Nephron (organoid): ENCODE measurements at regions not wholly inside any gene's neighbourhood (a gene's known extent, or its start where the extent isn't known, plus 50 kb on each side); places are given as distances from the start of the nearest gene placed in this dataset.
"Not testable (repeated sequence)": the region's sequence is repeated elsewhere in the genome, so short reads cannot be mapped to it uniquely, and the experiment has no call there.

Experiments
- H3K27ac Mint-ChIP-seq, 3 experiments: 2 replicates each; pipeline ENCODE4 v1.8.0; 2020; ENCODE audit warnings: mixed read lengths in 3 of 3, mild to moderate bottlenecking in 2 of 3, moderate library complexity in 1 of 3
- H3K27me3 Mint-ChIP-seq: 2 replicates; pipeline ENCODE4 v1.8.0; 2021; ENCODE audit warnings: low read depth, mild to moderate bottlenecking, moderate library complexity, mixed read lengths
- H3K36me3 Mint-ChIP-seq: 2 replicates; pipeline ENCODE4 v1.8.0; 2020; ENCODE audit warnings: low read depth, mixed read lengths
- H3K4me1 Mint-ChIP-seq: 2 replicates; pipeline ENCODE4 v1.8.0; 2020; ENCODE audit warnings: mixed read lengths
- H3K4me3 Mint-ChIP-seq, 3 experiments: 2 replicates each; pipeline ENCODE4 v1.8.0; 2020; ENCODE audit warnings: mild to moderate bottlenecking in 3 of 3, mixed read lengths in 3 of 3, moderate library complexity in 2 of 3
- H3K9me3 Mint-ChIP-seq: 2 replicates; pipeline ENCODE4 v1.8.0; 2020; ENCODE audit warnings: mixed read lengths
- TF ChIP-seq, protein P1 (sequence below), 3 experiments: fragments of 200-600 bp; sonication (generic); IDR thresholded peaks; one replicate each; pipeline ENCODE4 v1.5.0; 2021; ENCODE audit warnings: antibody characterized with exemption in 3 of 3; ENCODE audit not compliant: unreplicated experiment in 3 of 3

DNA sequence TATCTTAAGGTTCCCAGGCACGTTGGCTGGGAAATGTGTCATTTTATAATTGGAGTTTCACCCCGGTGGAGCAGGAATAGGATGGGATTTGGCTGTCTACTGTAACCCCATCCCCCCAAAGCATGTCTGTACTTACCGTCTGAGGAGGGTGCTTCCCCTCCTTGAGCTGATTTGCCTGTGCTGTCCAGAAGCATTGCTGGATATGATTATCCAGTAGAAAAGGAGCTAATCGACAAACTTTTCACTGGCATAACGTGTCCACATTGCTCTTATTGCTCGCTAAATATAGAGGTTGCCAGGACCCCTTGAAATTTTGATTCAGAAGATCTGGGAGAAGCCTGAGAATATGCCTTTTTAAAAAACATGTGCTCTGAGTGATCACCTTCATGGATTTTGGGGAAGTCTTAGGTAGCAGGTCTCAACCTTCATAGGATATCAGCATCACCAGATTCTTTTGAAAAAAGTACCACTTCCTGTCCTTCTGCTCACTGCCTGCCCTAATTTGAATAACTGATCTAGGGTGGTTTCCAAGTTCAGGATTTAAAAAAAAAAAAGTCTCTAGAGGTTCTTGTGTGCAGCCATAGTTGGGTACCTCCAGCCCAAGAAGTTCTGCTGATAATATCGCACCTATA is 80.4 kb upstream of the KCNA1 start:
- Mint-ChIP-seq H3K4me1 (peaks cover 17% of the 10 kb centered on the region), H3K9me3 (no peaks in the 10 kb centered on the region), H3K27ac (no peak overlapping the region), H3K36me3 (no peaks in the 10 kb centered on the region), H3K4me3 (no peak overlapping the region), H3K27me3 (peaks cover 51% of the 10 kb centered on the region)
- TF ChIP-seq, protein P1, sequence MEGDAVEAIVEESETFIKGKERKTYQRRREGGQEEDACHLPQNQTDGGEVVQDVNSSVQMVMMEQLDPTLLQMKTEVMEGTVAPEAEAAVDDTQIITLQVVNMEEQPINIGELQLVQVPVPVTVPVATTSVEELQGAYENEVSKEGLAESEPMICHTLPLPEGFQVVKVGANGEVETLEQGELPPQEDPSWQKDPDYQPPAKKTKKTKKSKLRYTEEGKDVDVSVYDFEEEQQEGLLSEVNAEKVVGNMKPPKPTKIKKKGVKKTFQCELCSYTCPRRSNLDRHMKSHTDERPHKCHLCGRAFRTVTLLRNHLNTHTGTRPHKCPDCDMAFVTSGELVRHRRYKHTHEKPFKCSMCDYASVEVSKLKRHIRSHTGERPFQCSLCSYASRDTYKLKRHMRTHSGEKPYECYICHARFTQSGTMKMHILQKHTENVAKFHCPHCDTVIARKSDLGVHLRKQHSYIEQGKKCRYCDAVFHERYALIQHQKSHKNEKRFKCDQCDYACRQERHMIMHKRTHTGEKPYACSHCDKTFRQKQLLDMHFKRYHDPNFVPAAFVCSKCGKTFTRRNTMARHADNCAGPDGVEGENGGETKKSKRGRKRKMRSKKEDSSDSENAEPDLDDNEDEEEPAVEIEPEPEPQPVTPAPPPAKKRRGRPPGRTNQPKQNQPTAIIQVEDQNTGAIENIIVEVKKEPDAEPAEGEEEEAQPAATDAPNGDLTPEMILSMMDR (IDR thresholded peaks at IDR 0.05; ENCODE audit: unreplicated experiment in 3 of 3): no peak

DNA sequence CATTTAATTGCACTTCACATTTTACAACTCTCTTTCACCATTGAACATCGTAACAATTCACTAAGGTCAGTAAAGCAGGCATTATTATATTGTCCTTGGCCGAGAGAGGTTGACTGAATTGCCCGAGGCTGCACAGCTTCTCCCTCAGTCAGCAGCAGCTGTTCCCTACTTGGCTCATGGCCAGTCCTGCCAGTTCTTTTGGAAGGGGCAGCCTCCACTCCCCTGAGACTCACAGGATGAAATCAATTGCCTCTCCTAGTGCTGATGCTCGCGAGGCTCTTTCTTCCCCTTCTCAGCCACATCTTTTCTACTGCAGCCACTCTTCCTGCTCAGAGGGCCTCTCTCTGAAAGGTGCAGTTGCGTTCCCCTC is 79.9 kb upstream of the KCNA1 start:
- Mint-ChIP-seq H3K9me3 (no peaks in the 10 kb centered on the region), H3K27me3 (peaks cover 49% of the 10 kb centered on the region), H3K4me1 (peaks cover 17% of the 10 kb centered on the region), H3K27ac (peak overlapping the region in 1 of 3 experiments; percentile 41), H3K36me3 (no peaks in the 10 kb centered on the region), H3K4me3 (no peak overlapping the region)
- TF ChIP-seq, protein P1 (IDR thresholded peaks at IDR 0.05; ENCODE audit: unreplicated experiment in 3 of 3): no peak

DNA sequence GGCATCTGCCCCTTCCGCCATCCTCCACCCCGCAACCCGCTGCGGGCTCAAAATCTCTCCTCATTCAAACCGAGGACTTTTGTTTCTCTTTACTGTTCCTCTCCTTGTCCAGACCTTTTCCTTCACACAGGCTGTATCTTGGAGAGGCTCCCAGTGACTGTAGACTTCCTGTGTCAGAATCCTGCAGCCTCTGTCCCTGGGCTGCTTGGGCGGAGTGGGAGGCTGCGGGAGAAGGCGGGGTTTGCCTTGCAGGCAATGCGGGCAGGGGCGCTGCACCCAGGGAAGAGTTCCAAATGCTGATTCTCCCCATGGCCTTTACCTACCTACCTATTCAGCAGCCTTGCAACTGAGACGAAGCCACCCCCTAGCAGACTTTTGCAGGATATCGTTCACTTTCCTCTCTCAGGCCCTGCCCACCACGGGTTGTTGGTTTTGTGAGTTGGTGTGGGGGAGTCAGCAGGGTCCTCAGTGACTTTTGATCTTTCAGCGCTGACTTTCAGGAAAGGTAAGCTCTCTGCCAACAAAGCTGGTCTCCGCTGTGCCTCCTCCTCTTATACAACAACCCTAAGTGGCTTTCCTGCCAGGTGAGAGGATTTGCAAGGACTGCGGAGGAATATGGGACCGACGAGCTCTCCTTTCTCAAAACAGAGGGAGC is 79.0 kb upstream of the KCNA1 start:
- peak overlapping the region in 1 of 3 experiments; percentile 59 for H3K27ac Mint-ChIP-seq
- TF ChIP-seq, protein P1 (IDR thresholded peaks at IDR 0.05; ENCODE audit: unreplicated experiment in 3 of 3): no peak

DNA sequence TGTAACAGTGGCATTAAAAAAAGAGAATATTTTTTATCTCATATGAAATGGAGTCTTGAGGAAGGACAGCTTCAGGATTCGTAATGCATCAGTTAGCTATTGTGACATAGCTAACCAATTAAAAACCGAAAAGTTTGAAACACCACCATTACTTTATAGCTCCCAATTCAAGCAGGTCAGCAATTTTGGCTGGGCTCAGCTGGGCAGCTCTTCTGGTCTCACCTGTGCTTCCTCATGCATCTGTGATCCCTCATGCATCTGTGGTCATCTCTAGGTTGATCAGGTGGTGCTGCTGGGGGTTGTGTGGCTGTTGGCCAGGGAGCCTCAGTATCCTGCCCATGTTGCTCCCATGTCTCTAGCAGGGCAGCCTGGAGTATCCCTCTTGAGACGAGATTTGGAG is 76.7 kb upstream of the KCNA1 start:
- H3K27me3 Mint-ChIP-seq: peaks cover 34% of the 10 kb centered on the region
- peaks cover 17% of the 10 kb centered on the region for H3K4me1 Mint-ChIP-seq
- TF ChIP-seq, protein P1 (IDR thresholded peaks at IDR 0.05; ENCODE audit: unreplicated experiment in 3 of 3): no peak

More for the DNA sequence above, 79.0 kb upstream of the KCNA1 start:
- Mint-ChIP-seq H3K36me3 (no peaks in the 10 kb centered on the region), H3K27me3 (peaks cover 49% of the 10 kb centered on the region), H3K4me3 (peak overlapping the region in 1 of 3 experiments; percentile 10), H3K9me3 (no peaks in the 10 kb centered on the region), H3K4me1 (peaks cover 17% of the 10 kb centered on the region)

DNA sequence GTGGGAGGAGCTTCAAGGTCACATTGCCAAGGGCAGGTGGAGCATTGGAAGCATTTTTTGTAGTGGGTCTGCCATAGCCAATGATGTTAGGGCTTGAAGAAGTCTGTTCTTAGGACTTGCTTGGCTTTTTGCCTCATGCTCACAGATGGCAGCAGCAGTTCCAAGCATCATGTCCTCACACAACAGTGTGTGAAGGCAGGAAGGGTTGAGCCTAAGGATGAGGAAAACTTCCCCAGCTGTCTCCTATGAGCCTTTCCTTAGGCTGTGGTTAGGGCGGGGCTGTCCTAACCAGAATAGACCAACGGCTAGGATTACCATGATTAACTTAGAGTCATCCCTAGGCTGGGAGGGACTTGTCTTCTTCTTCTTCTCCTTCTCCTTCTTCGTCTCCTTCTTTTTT is 76.2 kb upstream of the KCNA1 start:
- TF ChIP-seq, protein P1 (IDR thresholded peaks at IDR 0.05; ENCODE audit: unreplicated experiment in 3 of 3): no peak
- Mint-ChIP-seq H3K27me3 (peaks cover 31% of the 10 kb centered on the region), H3K9me3 (no peaks in the 10 kb centered on the region), H3K27ac (no peak overlapping the region), H3K4me3 (no peak overlapping the region), H3K4me1 (peaks cover 17% of the 10 kb centered on the region), H3K36me3 (no peaks in the 10 kb centered on the region)

More for the DNA sequence above, 76.7 kb upstream of the KCNA1 start:
- no peaks in the 10 kb centered on the region for H3K36me3 Mint-ChIP-seq
- H3K4me3 Mint-ChIP-seq: no peak overlapping the region
- no peaks in the 10 kb centered on the region for H3K9me3 Mint-ChIP-seq
- H3K27ac Mint-ChIP-seq: no peak overlapping the region

DNA sequence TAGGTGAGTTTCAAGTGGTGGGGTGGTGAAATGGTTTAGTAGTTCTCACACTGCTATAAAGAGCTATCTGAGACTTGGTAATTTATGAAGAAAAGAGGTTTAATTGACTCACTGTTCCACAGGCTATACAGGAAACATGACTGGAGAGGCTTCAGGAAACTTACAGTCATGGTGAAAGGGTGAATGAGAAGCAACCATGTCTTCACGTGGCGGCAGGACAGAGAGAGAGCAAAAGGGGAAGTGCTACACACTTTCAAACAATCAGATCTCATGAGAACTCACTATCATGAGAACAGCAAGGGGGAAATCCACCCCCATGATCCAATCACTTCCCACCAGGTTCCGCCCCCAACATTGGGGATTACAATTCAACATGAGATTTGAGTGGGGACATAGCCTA is 67.3 kb upstream of the KCNA1 start:
- not testable (repeated sequence) for H3K9me3 Mint-ChIP-seq, H3K27ac Mint-ChIP-seq, H3K4me1 Mint-ChIP-seq, H3K36me3 Mint-ChIP-seq, H3K4me3 Mint-ChIP-seq
- peaks cover 10% of the 10 kb centered on the region for H3K27me3 Mint-ChIP-seq
